Smooth muscle cell (in vitro differentiated cells): ENCODE measurements at regions not wholly inside any gene's neighbourhood (a gene's known extent, or its start where the extent isn't known, plus 50 kb on each side); places are given as distances from the start of the nearest gene placed in this dataset.

Experiments used
- DNase-seq: peaks from one replicate; lab custom pipeline; 2025; ENCODE audit not compliant: unreplicated experiment; lab: John Stamatoyannopoulos, UW
- H2AFZ ChIP-seq: fragments of 200-600 bp; sonication (generic); 2 replicates; pipeline ENCODE4 v1.6.0; 2016; ENCODE audit warnings: antibody characterized with exemption, low read depth, mild to moderate bottlenecking
- H3F3A ChIP-seq: fragments of 200-600 bp; sonication (generic); 2 replicates; pipeline ENCODE4 v1.6.0; 2017; ENCODE audit warnings: antibody characterized with exemption, low read depth
- H3K27ac ChIP-seq: fragments of 200-600 bp; sonication (generic); 2 replicates; pipeline ENCODE4 v1.5.1; 2016; ENCODE audit warnings: low read depth, mild to moderate bottlenecking
- H3K27me3 ChIP-seq: fragments of 200-600 bp; sonication (generic); 2 replicates; pipeline ENCODE4 v1.6.1; 2016; ENCODE audit warnings: low read depth, mild to moderate bottlenecking
- H3K36me3 ChIP-seq: fragments of 200-600 bp; sonication (generic); 2 replicates; pipeline ENCODE4 v1.5.1; 2016; ENCODE audit warnings: low read depth
- H3K4me1 ChIP-seq: fragments of 200-600 bp; sonication (generic); 2 replicates; pipeline ENCODE4 v1.5.1; 2016; ENCODE audit warnings: low read depth
- H3K4me2 ChIP-seq: fragments of 200-600 bp; sonication (generic); 2 replicates; pipeline ENCODE4 v1.6.0; 2016; ENCODE audit warnings: mild to moderate bottlenecking
- H3K4me3 ChIP-seq: fragments of 200-600 bp; sonication (generic); 2 replicates; pipeline ENCODE4 v1.5.1; 2016; ENCODE audit warnings: mild to moderate bottlenecking
- H3K79me2 ChIP-seq: fragments of 200-600 bp; sonication (generic); 2 replicates; pipeline ENCODE4 v1.6.0; 2016; ENCODE audit warnings: low read depth, mild to moderate bottlenecking
- H3K9ac ChIP-seq: fragments of 200-600 bp; sonication (generic); 2 replicates; pipeline ENCODE4 v1.6.0; 2016; ENCODE audit warnings: low read depth
- H3K9me3 ChIP-seq: fragments of 200-600 bp; sonication (generic); replicated peaks from 2 replicates; pipeline ENCODE4 v1.5.1; 2016; ENCODE audit warnings: low read depth
- H4K20me1 ChIP-seq: fragments of 200-600 bp; sonication (generic); 2 replicates; pipeline ENCODE4 v1.6.0; 2016; ENCODE audit warnings: low read depth
- CTCF ChIP-seq: fragments of 200-600 bp; sonication (generic); IDR thresholded peaks from 2 replicates; pipeline ENCODE4 v1.5.1; 2017; ENCODE audit warnings: borderline replicate concordance, mild to moderate bottlenecking, antibody characterized with exemption; ENCODE audit not compliant: insufficient read depth, poor library complexity, severe bottlenecking
- WGBS: methylation state at CpG from one replicate; pipeline ENCODE4 v1.1.7; 2016; ENCODE audit warnings: low lambda C conversion rate; 5-methylcytosine and 5-hydroxymethylcytosine counted together

- H3K9me3 ChIP-seq, result no peaks in the 10 kb centered on the region
- no peaks in the 10 kb centered on the region for H3K27me3 ChIP-seq
- no peak overlapping the region for H3K27ac ChIP-seq
- no peaks in the 10 kb centered on the region for H3K4me1 ChIP-seq
- no peak overlapping the region for H3K4me2 ChIP-seq
- no peaks in the 10 kb centered on the region for H3K36me3 ChIP-seq
- H3F3A ChIP-seq, result no peaks in the 10 kb centered on the region
- DNase-seq, result no peak
- no peaks in the 10 kb centered on the region for H3K79me2 ChIP-seq
- no peak overlapping the region for H3K9ac ChIP-seq
- no peaks in the 10 kb centered on the region for H4K20me1 ChIP-seq
- TF ChIP-seq CTCF, result no peak
- 94% methylated on average over 10 of the region's 10 CpGs for WGBS
- H2AFZ ChIP-seq, result no peak overlapping the region
- no peak overlapping the region for H3K4me3 ChIP-seq
Measured at GRCh38 chr22:47808886-47809620, 1046.6 kb downstream of the TBC1D22A start.

- 47% methylated on average over 6 of the region's 6 CpGs for WGBS
- Histone ChIP-seq H3F3A (no peaks in the 10 kb centered on the region), H3K36me3 (no peaks in the 10 kb centered on the region), H3K4me2 (no peak overlapping the region), H3K27me3 (no peaks in the 10 kb centered on the region), H2AFZ (no peak overlapping the region), H3K9me3 (no peaks in the 10 kb centered on the region), H4K20me1 (no peaks in the 10 kb centered on the region), H3K4me3 (no peak overlapping the region), H3K79me2 (no peaks in the 10 kb centered on the region), H3K9ac (no peak overlapping the region), H3K27ac (no peak overlapping the region), H3K4me1 (no peaks in the 10 kb centered on the region)
- DNase-seq, result no peak
- no peak for TF ChIP-seq CTCF
Measured at GRCh38 chr22:47808236-47808635, 1045.8 kb downstream of the TBC1D22A start.

GRCh38 chr22:47807506-47807905 lies 1045.1 kb downstream of the TBC1D22A start:
- Histone ChIP-seq H3K4me3 (no peak overlapping the region), H3K36me3 (no peaks in the 10 kb centered on the region), H2AFZ (no peak overlapping the region), H3K79me2 (no peaks in the 10 kb centered on the region), H3K9ac (no peak overlapping the region), H3K9me3 (no peaks in the 10 kb centered on the region), H3F3A (no peaks in the 10 kb centered on the region), H3K4me1 (no peaks in the 10 kb centered on the region), H3K27me3 (no peaks in the 10 kb centered on the region), H4K20me1 (no peaks in the 10 kb centered on the region), H3K27ac (no peak overlapping the region), H3K4me2 (no peak overlapping the region)
- no peak for TF ChIP-seq CTCF
- 87% methylated on average over 5 of the region's 5 CpGs for WGBS
- no peak for DNase-seq

GRCh38 chr22:47806894-47807293 lies 1044.4 kb downstream of the TBC1D22A start:
- no peak for TF ChIP-seq CTCF
- Histone ChIP-seq H3K4me1 (no peaks in the 10 kb centered on the region), H2AFZ (no peak overlapping the region), H4K20me1 (no peaks in the 10 kb centered on the region), H3F3A (no peaks in the 10 kb centered on the region), H3K27me3 (no peaks in the 10 kb centered on the region), H3K4me3 (no peak overlapping the region), H3K36me3 (no peaks in the 10 kb centered on the region), H3K79me2 (no peaks in the 10 kb centered on the region), H3K9ac (no peak overlapping the region), H3K4me2 (no peak overlapping the region), H3K9me3 (no peaks in the 10 kb centered on the region), H3K27ac (no peak overlapping the region)
- DNase-seq, result no peak
- 91% methylated on average over 8 of the region's 8 CpGs for WGBS
